H1 (cell line): ENCODE measurements at regions not wholly inside any gene's neighbourhood (a gene's known extent, or its start where the extent isn't known, plus 50 kb on each side); places are given as distances from the start of the nearest gene placed in this dataset.
A peak's percentile ranks its signal among the peaks of the same experiment; 100 is the strongest.

Experiments
- CTCF ChIA-PET: fragments of 300-600 bp; sonication (Branson Sonifier 250); formaldehyde crosslinking; loops from one replicate; lab custom pipeline; 2021; ENCODE audit not compliant: partially characterized antibody; lab: Charles Lee
- POLR2A ChIA-PET: fragments of 300-600 bp; sonication (Branson Sonifier 250); formaldehyde crosslinking; loops from one replicate; lab custom pipeline; 2021; ENCODE audit warnings: inconsistent platforms; ENCODE audit not compliant: partially characterized antibody; lab: Charles Lee
- DNase-seq, 2 experiments: peaks; one replicate each; pipeline versions ENCODE4 v3.0.0 to v3.0.0-alpha.2; 2010 to 2022; ENCODE audit warnings: low spot score in 2 of 2, low read depth in 1 of 2, mixed read lengths in 1 of 2
- FAIRE-seq: peaks from 2 replicates; lab custom pipeline; 2011; peaks lifted over from hg19 to GRCh38; lab: Jason Lieb, UNC
- H2AFZ ChIP-seq: 2 replicates; pipeline ENCODE4 v1.8.1; 2012; ENCODE audit warnings: low read length, inconsistent platforms
- H2AK5ac ChIP-seq: 2 replicates; pipeline ENCODE4 v1.6.1; 2013; ENCODE audit warnings: low read depth, low read length
- H2BK120ac ChIP-seq: replicated peaks from 2 replicates; pipeline ENCODE3; 2013; ENCODE audit warnings: low read depth, low read length, inconsistent platforms
- H2BK12ac ChIP-seq: 2 replicates; pipeline ENCODE4 v1.6.1; 2013; ENCODE audit warnings: low read depth, low read length
- H2BK15ac ChIP-seq: 2 replicates; pipeline ENCODE4 v1.6.1; 2013; ENCODE audit warnings: low read length
- H2BK20ac ChIP-seq: 2 replicates; pipeline ENCODE4 v1.6.1; 2013; ENCODE audit warnings: low read length
- H2BK5ac ChIP-seq: 2 replicates; pipeline ENCODE4 v1.6.1; 2013; ENCODE audit warnings: low read depth, low read length
- H3K14ac ChIP-seq: 2 replicates; pipeline ENCODE4 v1.6.1; 2013; ENCODE audit warnings: inconsistent platforms; ENCODE audit not compliant: insufficient read length
- H3K18ac ChIP-seq: 2 replicates; pipeline ENCODE4 v1.6.1; 2013; ENCODE audit warnings: low read length; ENCODE audit errors: extremely low read depth
- H3K23ac ChIP-seq: 2 replicates; pipeline ENCODE4 v1.6.1; 2013; ENCODE audit warnings: inconsistent platforms; ENCODE audit not compliant: insufficient read length
- H3K23me2 ChIP-seq: 2 replicates; pipeline ENCODE4 v1.6.1; 2013; ENCODE audit warnings: low read depth, low read length
- H3K27ac ChIP-seq: 2 replicates; pipeline ENCODE4 v1.6.1; 2011; ENCODE audit warnings: low read depth, low read length, inconsistent platforms
- H3K27me3 ChIP-seq, 4 experiments: replicated peaks in 1 of 4; 1 replicate in 1 of 4; 2 replicates in 3 of 4; pipeline versions ENCODE4 v1.6.1 to v1.8.1; 2011 to 2013; ENCODE audit warnings: low read length in 3 of 4, mild to moderate bottlenecking in 3 of 4, inconsistent platforms in 2 of 4, mixed read lengths in 2 of 4, moderate library complexity in 1 of 4; ENCODE audit not compliant: control insufficient read depth in 3 of 4, insufficient read depth in 3 of 4; ENCODE audit errors: extremely low read depth in 1 of 4
- H3K36me3 ChIP-seq, 4 experiments: 2 replicates each; pipeline versions ENCODE4 v1.6.1 to v1.8.1; 2011 to 2013; ENCODE audit warnings: mild to moderate bottlenecking in 4 of 4, low read length in 3 of 4, moderate library complexity in 2 of 4, control low read depth in 1 of 4, inconsistent platforms in 1 of 4; ENCODE audit not compliant: insufficient read depth in 4 of 4, control insufficient read depth in 2 of 4
- H3K4ac ChIP-seq: replicated peaks from 2 replicates; pipeline ENCODE3; 2013; ENCODE audit warnings: low read length, low read depth, mixed read lengths, inconsistent platforms; ENCODE audit not compliant: insufficient read length
- H3K4me1 ChIP-seq, 4 experiments: replicated peaks in 1 of 4; 1 replicate in 1 of 4; 2 replicates in 3 of 4; pipeline versions ENCODE4 v1.6.1 to v1.8.1; 2011 to 2013; ENCODE audit warnings: low read length in 3 of 4, inconsistent platforms in 2 of 4, mixed read lengths in 1 of 4; ENCODE audit not compliant: insufficient read depth in 4 of 4, control insufficient read depth in 3 of 4
- H3K4me2 ChIP-seq, 2 experiments: 2 replicates each; pipeline versions ENCODE4 v1.6.1 to v1.8.1; 2011 to 2013; ENCODE audit warnings: low read depth in 2 of 2, low read length in 2 of 2, control low read depth in 1 of 2, inconsistent platforms in 1 of 2, mild to moderate bottlenecking in 1 of 2; ENCODE audit not compliant: insufficient read depth in 1 of 2
- H3K4me3 ChIP-seq, 4 experiments: fragments of 200-600, 300-600 bp in 1 of 4; sonication (generic), shearing (Covaris generic), sonication (Bioruptor Twin) in 1 of 4; 2 replicates each; pipeline versions ENCODE4 v1.5.1 to v1.8.1; 2011 to 2016; ENCODE audit warnings: low read length in 4 of 4, low read depth in 3 of 4, control low read depth in 2 of 4, inconsistent platforms in 2 of 4, mild to moderate bottlenecking in 2 of 4, mixed read lengths in 1 of 4, moderate library complexity in 1 of 4; ENCODE audit not compliant: insufficient read depth in 2 of 4; ENCODE audit errors: extremely low read depth in 1 of 4
- H3K56ac ChIP-seq: replicated peaks from 2 replicates; pipeline ENCODE3; 2013; ENCODE audit warnings: low read depth, mild to moderate bottlenecking, mixed read lengths, low read length, inconsistent platforms; ENCODE audit not compliant: insufficient read length
- H3K79me1 ChIP-seq: 2 replicates; pipeline ENCODE4 v1.6.1; 2013; ENCODE audit warnings: low read depth, low read length, control low read depth
- H3K79me2 ChIP-seq, 2 experiments: 2 replicates each; pipeline versions ENCODE4 v1.6.1 to v1.8.1; 2012 to 2013; ENCODE audit warnings: low read length in 2 of 2, mild to moderate bottlenecking in 2 of 2, inconsistent platforms in 1 of 2; ENCODE audit not compliant: insufficient read depth in 2 of 2, control insufficient read depth in 1 of 2
- H3K9ac ChIP-seq, 4 experiments: replicated peaks in 1 of 4; 1 replicate in 1 of 4; 2 replicates in 3 of 4; pipeline versions ENCODE4 v1.6.1 to v1.8.1; 2011 to 2013; ENCODE audit warnings: low read depth in 3 of 4, low read length in 3 of 4, control low read depth in 2 of 4, mild to moderate bottlenecking in 2 of 4, moderate library complexity in 2 of 4, inconsistent platforms in 1 of 4; ENCODE audit errors: extremely low read depth in 1 of 4
- H3K9me3 ChIP-seq, 2 experiments: 2 replicates each; pipeline versions ENCODE4 v1.6.1 to v1.8.1; 2012 to 2013; ENCODE audit warnings: mild to moderate bottlenecking in 2 of 2, moderate library complexity in 2 of 2, control low read depth in 1 of 2, inconsistent platforms in 1 of 2, low read depth in 1 of 2, low read length in 1 of 2, mixed read lengths in 1 of 2; ENCODE audit not compliant: insufficient read depth in 2 of 2
- H4K20me1 ChIP-seq, 2 experiments: replicated peaks in 1 of 2; 2 replicates each; pipeline versions ENCODE3 to v1.8.1; 2011 to 2013; ENCODE audit warnings: inconsistent platforms in 2 of 2, low read length in 2 of 2, mild to moderate bottlenecking in 1 of 2; ENCODE audit not compliant: insufficient read depth in 2 of 2, control insufficient read depth in 1 of 2
- H4K5ac ChIP-seq: 2 replicates; pipeline ENCODE4 v1.6.1; 2013; ENCODE audit warnings: low read length, low read depth, mixed read lengths, inconsistent platforms; ENCODE audit not compliant: insufficient read length
- H4K8ac ChIP-seq: 2 replicates; pipeline ENCODE4 v1.8.0; 2013; ENCODE audit warnings: mild to moderate bottlenecking, moderate library complexity, low read length, inconsistent platforms; ENCODE audit not compliant: insufficient read depth; ENCODE audit errors: extremely low read depth
- H4K91ac ChIP-seq: replicated peaks from 2 replicates; pipeline ENCODE3; 2013; ENCODE audit warnings: low read length, mixed read lengths, inconsistent platforms; ENCODE audit not compliant: insufficient read length
- ATF2 ChIP-seq: IDR thresholded peaks from 2 replicates; pipeline ENCODE4 v1.6.1; 2012; ENCODE audit warnings: low read length, inconsistent platforms
- GABPA ChIP-seq: IDR thresholded peaks from 2 replicates; pipeline ENCODE4 v1.6.1; 2011; ENCODE audit warnings: mild to moderate bottlenecking, low read length, moderate library complexity, borderline replicate concordance; ENCODE audit not compliant: insufficient read depth
- GTF2F1 ChIP-seq: IDR thresholded peaks from 2 replicates; pipeline ENCODE4 v1.6.1; 2012; ENCODE audit warnings: low read depth, low read length, improper control_type of control experiment, borderline replicate concordance
- HDAC2 ChIP-seq, 2 experiments: fragments of 300-600 bp in 1 of 2; sonication (generic) in 1 of 2; IDR thresholded peaks; 2 replicates each; pipeline ENCODE4 v1.6.1; 2011 to 2012; ENCODE audit warnings: low read depth in 2 of 2, low read length in 2 of 2, mild to moderate bottlenecking in 2 of 2, moderate library complexity in 2 of 2, borderline replicate concordance in 1 of 2, inconsistent platforms in 1 of 2
- POLR2A ChIP-seq, 2 experiments: IDR thresholded peaks; 1 replicate in 1 of 2; 2 replicates in 1 of 2; pipeline ENCODE4 v1.6.1; 2011; ENCODE audit warnings: low read depth in 2 of 2, low read length in 2 of 2, mild to moderate bottlenecking in 2 of 2; ENCODE audit errors: control extremely low read depth in 1 of 2
- RAD21 ChIP-seq, 2 experiments: IDR thresholded peaks in 1 of 2; conservative IDR thresholded peaks in 1 of 2; 2 replicates each; pipeline ENCODE4 v1.6.1; 2011; ENCODE audit warnings: low read depth in 2 of 2, low read length in 2 of 2, improper control_type of control experiment in 1 of 2, inconsistent platforms in 1 of 2, mild to moderate bottlenecking in 1 of 2, moderate library complexity in 1 of 2
- RBBP5 ChIP-seq: IDR thresholded peaks from 2 replicates; pipeline ENCODE4 v1.7.1; 2012; ENCODE audit warnings: low read depth, mild to moderate bottlenecking, inconsistent platforms, low read length, moderate library complexity, borderline replicate concordance
- RNF2 ChIP-seq: fragments of 200-900, 300-1000 bp; sonication (generic); IDR thresholded peaks from 2 replicates; pipeline ENCODE4 v1.7.1; 2016; ENCODE audit warnings: borderline replicate concordance, low read depth, mild to moderate bottlenecking, antibody characterized with exemption, low read length; ENCODE audit not compliant: poor library complexity, severe bottlenecking; ENCODE audit errors: missing control alignments
- SIN3A ChIP-seq, 2 experiments: IDR thresholded peaks in 1 of 2; conservative IDR thresholded peaks in 1 of 2; 2 replicates each; pipeline ENCODE4 v1.6.1; 2011 to 2012; ENCODE audit warnings: low read length in 2 of 2, improper control_type of control experiment in 1 of 2, low read depth in 1 of 2, mild to moderate bottlenecking in 1 of 2
- SRF ChIP-seq: IDR thresholded peaks from 2 replicates; pipeline ENCODE4 v1.6.1; 2011; ENCODE audit warnings: mild to moderate bottlenecking, low read depth, low read length, moderate library complexity
- TAF1 ChIP-seq: IDR thresholded peaks from 2 replicates; pipeline ENCODE4 v1.6.1; 2011; ENCODE audit warnings: mild to moderate bottlenecking, low read depth, low read length
- TBP ChIP-seq: IDR thresholded peaks from 2 replicates; pipeline ENCODE4 v1.6.1; 2011; ENCODE audit warnings: low read depth, low read length, improper control_type of control experiment
- WGBS, 2 experiments: shearing (Covaris generic) in 1 of 2; methylation state at CpG; one replicate each; pipeline versions ENCODE4 v1.1.6 to v1.1.7; 2013 to 2015; ENCODE audit warnings: low lambda C conversion rate in 2 of 2, mixed read lengths in 2 of 2, inconsistent platforms in 1 of 2, low coverage in 1 of 2, missing lambda C conversion rate in 1 of 2; ENCODE audit not compliant: insufficient replicate concordance in 2 of 2, insufficient coverage in 1 of 2, insufficient read length in 1 of 2; ENCODE audit errors: extremely low coverage in 1 of 2, missing lambda C conversion rate in 1 of 2; 5-methylcytosine and 5-hydroxymethylcytosine counted together

- DNase-seq: no peak
- H2BK20ac ChIP-seq: no peak overlapping the region
- no peak overlapping the region for H3K56ac ChIP-seq
- no peaks in the 10 kb centered on the region for H3K27me3 ChIP-seq
- H3K14ac ChIP-seq: no peak overlapping the region
- H3K27ac ChIP-seq: no peak overlapping the region
- no peak overlapping the region for H3K18ac ChIP-seq
- no peak overlapping the region for H2BK120ac ChIP-seq
- no peak overlapping the region for H4K8ac ChIP-seq
- no peak overlapping the region for H3K23ac ChIP-seq
- H4K5ac ChIP-seq: no peak overlapping the region
- no peak overlapping the region for H2AK5ac ChIP-seq
- no peaks in the 10 kb centered on the region for H3K79me2 ChIP-seq
- no peaks in the 10 kb centered on the region for H3K36me3 ChIP-seq
- ChIA-PET CTCF (interaction anchor here (0.5 kb wide), 1 partner anchor 669 kb away, joined by 5 read pairs; no protein-coding TSS in a partner anchor), POLR2A (no interaction called here)
- H3K4ac ChIP-seq: no peak overlapping the region
- no peaks in the 10 kb centered on the region for H3K23me2 ChIP-seq
- H4K91ac ChIP-seq: no peak overlapping the region
- no peaks in the 10 kb centered on the region for H3K79me1 ChIP-seq
- H4K20me1 ChIP-seq: no peaks in the 10 kb centered on the region
- no peak overlapping the region for H2BK15ac ChIP-seq
- no peaks in the 10 kb centered on the region for H3K4me1 ChIP-seq
- H3K9ac ChIP-seq: no peak overlapping the region
- no peak overlapping the region for H3K4me2 ChIP-seq
- H3K4me3 ChIP-seq: no peak overlapping the region
- 94% methylated on average over 3 of the region's 3 CpGs; no CpG with 5 or more reads in 1 of the 2 experiments for WGBS, 2 experiments
- no peak overlapping the region for H2BK12ac ChIP-seq
- H2AFZ ChIP-seq: 0 out of 2 replicates have a peak overlapping the region, but pooled peaks have one; percentile 8
- H2BK5ac ChIP-seq: no peak overlapping the region
- FAIRE-seq: no peak
- no peaks in the 10 kb centered on the region for H3K9me3 ChIP-seq
- no peak for TF ChIP-seq TBP
- TF ChIP-seq ATF2: no peak
- TF ChIP-seq RNF2: no peak
- no peak for TF ChIP-seq POLR2A (IDR thresholded peaks at IDR 0.05; ENCODE audit: control extremely low read depth in 1 of 2, low read depth in 2 of 2, low read length in 2 of 2)
- TF ChIP-seq GABPA: no peak
- TF ChIP-seq SRF: no peak
- TF ChIP-seq TAF1: no peak
- no peak for TF ChIP-seq RBBP5
- no peak for TF ChIP-seq GTF2F1
- TF ChIP-seq HDAC2 (IDR thresholded peaks at IDR 0.05; ENCODE audit: borderline replicate concordance in 1 of 2, low read depth in 2 of 2, low read length in 2 of 2): no peak
- TF ChIP-seq RAD21 (IDR thresholded peaks at IDR 0.05 in 1 of 2, conservative IDR thresholded peaks at IDR 0.05 in 1 of 2; ENCODE audit: low read depth in 2 of 2, low read length in 2 of 2): no peak
- TF ChIP-seq SIN3A (conservative IDR thresholded peaks at IDR 0.05 in 1 of 2, IDR thresholded peaks at IDR 0.05 in 1 of 2; ENCODE audit: low read depth in 1 of 2, low read length in 2 of 2): no peak
Observed at GRCh38 chr3:144564011-144564410, 592.4 kb downstream of the DIPK2A start.
